ENCODE measurements at regions not wholly inside any gene's neighbourhood (a gene's known extent, or its start where the extent isn't known, plus 50 kb on each side); places are given as distances from the start of the nearest gene placed in this dataset.
"Not testable (repeated sequence)": the region's sequence is repeated elsewhere in the genome, so short reads cannot be mapped to it uniquely, and the experiment has no call there.

- no peak for TF ChIP-seq CTCF (IDR thresholded peaks at IDR 0.05)
- H3K4me1 Mint-ChIP-seq (ENCODE audit: low read depth): no peaks in the 10 kb centered on the region
These were observed 132.7 kb upstream of the SLITRK5 start for GRCh38 chr13:87538366-87539052.

GRCh38 chr13:87553142-87553541 lies 118.0 kb upstream of the SLITRK5 start:
- H3K4me1 Mint-ChIP-seq (ENCODE audit: low read depth): no peaks in the 10 kb centered on the region
- no peak for DNase-seq
- TF ChIP-seq CTCF (IDR thresholded peaks at IDR 0.05): no peak
- H3K27ac Mint-ChIP-seq: no peak overlapping the region
- no peaks in the 10 kb centered on the region for H3K36me3 Mint-ChIP-seq (ENCODE audit: low read depth)
- no peak overlapping the region for H3K4me3 Mint-ChIP-seq
- peaks cover 9% of the 10 kb centered on the region for H3K9me3 Mint-ChIP-seq
- H3K27me3 Mint-ChIP-seq (ENCODE audit: insufficient read depth): no peaks in the 10 kb centered on the region

More at GRCh38 chr13:87538366-87539052, 132.7 kb upstream of the SLITRK5 start:
- Mint-ChIP-seq H3K4me3 (no peak overlapping the region), H3K36me3 (ENCODE audit: low read depth) (no peaks in the 10 kb centered on the region), H3K9me3 (peaks cover 28% of the 10 kb centered on the region; the same call in 1 of the 2 replicates), H3K27ac (no peak overlapping the region), H3K27me3 (ENCODE audit: insufficient read depth) (no peaks in the 10 kb centered on the region)
- DNase-seq: no peak

GRCh38 chr13:87554045-87554444 lies 117.1 kb upstream of the SLITRK5 start:
- Mint-ChIP-seq H3K4me3 (no peak overlapping the region), H3K27me3 (ENCODE audit: insufficient read depth) (no peaks in the 10 kb centered on the region), H3K27ac (no peak overlapping the region), H3K4me1 (ENCODE audit: low read depth) (no peaks in the 10 kb centered on the region), H3K9me3 (peaks cover 5% of the 10 kb centered on the region), H3K36me3 (ENCODE audit: low read depth) (no peaks in the 10 kb centered on the region)
- no peak for TF ChIP-seq CTCF (IDR thresholded peaks at IDR 0.05)
- no peak for DNase-seq

- H3K4me1 Mint-ChIP-seq (ENCODE audit: low read depth): no peaks in the 10 kb centered on the region
- no peak overlapping the region for H3K27ac Mint-ChIP-seq
- H3K27me3 Mint-ChIP-seq (ENCODE audit: insufficient read depth): no peaks in the 10 kb centered on the region
- no peak for DNase-seq
- no peak for TF ChIP-seq CTCF (IDR thresholded peaks at IDR 0.05)
- no peak overlapping the region for H3K4me3 Mint-ChIP-seq
- no peaks in the 10 kb centered on the region for H3K36me3 Mint-ChIP-seq (ENCODE audit: low read depth)
- H3K9me3 Mint-ChIP-seq: peaks cover 22% of the 10 kb centered on the region
These were observed 113.4 kb upstream of the SLITRK5 start for GRCh38 chr13:87557788-87558187.

- H3K9me3 Mint-ChIP-seq: peaks cover 34% of the 10 kb centered on the region
- not testable (repeated sequence) for H3K4me3 Mint-ChIP-seq; H3K36me3 Mint-ChIP-seq (ENCODE audit: low read depth); H3K27me3 Mint-ChIP-seq (ENCODE audit: insufficient read depth); DNase-seq; H3K27ac Mint-ChIP-seq; H3K4me1 Mint-ChIP-seq (ENCODE audit: low read depth)
These were observed 109.6 kb upstream of the SLITRK5 start for GRCh38 chr13:87561580-87561979.

GRCh38 chr13:87570669-87571068 lies 100.5 kb upstream of the SLITRK5 start:
- no peak for TF ChIP-seq CTCF (IDR thresholded peaks at IDR 0.05)
- Mint-ChIP-seq H3K27ac (no peak overlapping the region), H3K4me3 (no peak overlapping the region), H3K4me1 (ENCODE audit: low read depth) (no peaks in the 10 kb centered on the region), H3K36me3 (ENCODE audit: low read depth) (no peaks in the 10 kb centered on the region), H3K9me3 (peaks cover 36% of the 10 kb centered on the region), H3K27me3 (ENCODE audit: insufficient read depth) (no peaks in the 10 kb centered on the region)
- no peak for DNase-seq
